K562 (cell line): ENCODE measurements at regions not wholly inside any gene's neighbourhood (a gene's known extent, or its start where the extent isn't known, plus 50 kb on each side); places are given as distances from the start of the nearest gene placed in this dataset.

Experiments used
- ATAC-seq: fragments of 200-7000 bp; cut with Tn5 transposase; 3 replicates; pipeline ENCODE4 v1.9.1; 2020; ENCODE audit warnings: moderate library complexity
- BruUV-seq: library from RNA; stranded (reverse); fragments of 400-500 nt; replicated peaks from 2 replicates; lab custom pipeline; 2021; lab: Mats Ljungman, UMichigan
- CTCF ChIA-PET: fragments of 300-600 bp; formaldehyde crosslinking; extraction: SDS; loops from one replicate; lab custom pipeline; 2021; ENCODE audit warnings: low intra/inter-chr PET ratio; lab: Yijun Ruan, JAX
- POLR2A ChIA-PET: fragments of 300-600, 350-650 bp; sonication (Branson Sonifier 250); formaldehyde crosslinking; extraction: SDS; loops from one replicate; lab custom pipeline; 2021; ENCODE audit warnings: antibody characterized with exemption, inconsistent platforms; lab: Yijun Ruan, JAX
- DNase-seq, 4 experiments: peaks; one replicate each; pipeline versions ENCODE4 v3.0.0 to v3.0.0-alpha.2; 2011 to 2018; ENCODE audit warnings: low spot score in 3 of 4, mixed read lengths in 3 of 4; ENCODE audit errors: extremely low read depth in 1 of 4
- FAIRE-seq: peaks from 2 replicates; lab custom pipeline; 2011; peaks lifted over from hg19 to GRCh38; lab: Jason Lieb, UNC
- H2AFZ ChIP-seq: 2 replicates; pipeline ENCODE4 v1.6.0; 2011; ENCODE audit warnings: low read depth, low read length, control low read depth, inconsistent platforms
- H3K27ac ChIP-seq: fragments of 200-600 bp; 3 replicates; pipeline ENCODE4 v1.8.0; 2011; ENCODE audit warnings: low read depth, mild to moderate bottlenecking, control low read depth, inconsistent platforms, low read length, moderate library complexity, mixed read lengths; ENCODE audit errors: extremely low read depth
- H3K27me3 ChIP-seq, 2 experiments: fragments of 300-600 bp in 1 of 2; 2 replicates in 1 of 2; 3 replicates in 1 of 2; pipeline versions ENCODE4 v1.6.0 to v1.8.0; 2011; ENCODE audit warnings: inconsistent platforms in 2 of 2, low read length in 2 of 2, mild to moderate bottlenecking in 1 of 2, mixed read lengths in 1 of 2, moderate library complexity in 1 of 2; ENCODE audit not compliant: control insufficient read depth in 2 of 2, insufficient read depth in 2 of 2
- H3K36me3 ChIP-seq: fragments of 300-600 bp; 3 replicates; pipeline ENCODE4 v1.8.0; 2011; ENCODE audit warnings: mild to moderate bottlenecking, low read length, inconsistent platforms; ENCODE audit not compliant: control insufficient read depth, insufficient read depth
- H3K4me1 ChIP-seq, 2 experiments: fragments of 200-600 bp in 1 of 2; replicated peaks in 1 of 2; 2 replicates in 1 of 2; 3 replicates in 1 of 2; pipeline versions ENCODE4 v1.5.1 to v1.8.0; 2011; ENCODE audit warnings: inconsistent platforms in 2 of 2, low read length in 2 of 2, mild to moderate bottlenecking in 1 of 2, mixed read lengths in 1 of 2, moderate library complexity in 1 of 2; ENCODE audit not compliant: control insufficient read depth in 2 of 2, insufficient read depth in 2 of 2
- H3K4me2 ChIP-seq: 2 replicates; pipeline ENCODE4 v1.6.1; 2011; ENCODE audit warnings: low read length, control low read depth, inconsistent platforms, mixed read lengths; ENCODE audit not compliant: insufficient read depth
- H3K4me3 ChIP-seq: fragments of 200-600 bp; sonication (generic), shearing (Covaris generic); 2 replicates; pipeline ENCODE4 v1.5.1; 2016; ENCODE audit warnings: control low read depth, inconsistent platforms
- H3K79me2 ChIP-seq: fragments of 200-600 bp; 3 replicates; pipeline ENCODE4 v1.8.0; 2011; ENCODE audit warnings: low read length, inconsistent platforms; ENCODE audit not compliant: control insufficient read depth, insufficient read depth
- H3K9ac ChIP-seq, 2 experiments: 2 replicates each; pipeline versions ENCODE4 v1.6.0 to v1.6.1; 2011; ENCODE audit warnings: low read depth in 2 of 2, low read length in 2 of 2, control low read depth in 1 of 2, inconsistent platforms in 1 of 2, mild to moderate bottlenecking in 1 of 2, mixed read lengths in 1 of 2; ENCODE audit not compliant: insufficient read depth in 1 of 2
- H3K9me1 ChIP-seq: one replicate; pipeline ENCODE4 v1.6.0; 2011; ENCODE audit warnings: inconsistent platforms, mild to moderate bottlenecking, low read length, moderate library complexity; ENCODE audit not compliant: control insufficient read depth, insufficient read depth
- H3K9me3 ChIP-seq: replicated peaks from 2 replicates; pipeline ENCODE4 v1.5.1; 2011; ENCODE audit warnings: low read depth, low read length, inconsistent platforms; ENCODE audit not compliant: control insufficient read depth, insufficient read depth
- H4K20me1 ChIP-seq: replicated peaks from 2 replicates; pipeline ENCODE4 v1.6.1; 2011; ENCODE audit warnings: low read length, inconsistent platforms, mixed read lengths; ENCODE audit not compliant: control insufficient read depth, insufficient read depth
- ETS1 ChIP-seq: conservative IDR thresholded peaks from 2 replicates; pipeline ENCODE4 v1.6.1; 2011; ENCODE audit warnings: low read depth, mild to moderate bottlenecking, low read length; ENCODE audit not compliant: control insufficient read depth
- HLTF ChIP-seq: fragments of 450-650 bp; IDR thresholded peaks from 2 replicates; pipeline ENCODE4 v1.6.1; 2016
- NFYB ChIP-seq: IDR thresholded peaks from 2 replicates; pipeline ENCODE4 v1.6.1; 2011; ENCODE audit warnings: mild to moderate bottlenecking, moderate library complexity; ENCODE audit not compliant: insufficient read length; ENCODE audit errors: extremely low read depth
- PHB2 ChIP-seq: fragments of 450-650 bp; IDR thresholded peaks from 2 replicates; pipeline ENCODE4 v1.6.1; 2017; ENCODE audit warnings: low read depth
- PPARD ChIP-seq: fragments of 250-450 bp; sonication (Bioruptor Pico); IDR thresholded peaks from 2 replicates; pipeline ENCODE4 v1.8.0; 2022; ENCODE audit warnings: inconsistent platforms, mild to moderate bottlenecking, moderate library complexity
- THRAP3 ChIP-seq: fragments of 450-650 bp; IDR thresholded peaks from 2 replicates; pipeline ENCODE4 v1.6.1; 2016; ENCODE audit warnings: mild to moderate bottlenecking, inconsistent platforms, borderline replicate concordance
- ZC3H11A ChIP-seq: IDR thresholded peaks from 2 replicates; pipeline ENCODE4 v1.6.1; 2012; ENCODE audit warnings: low read depth, low read length, improper control_type of control experiment
- ZC3H4 ChIP-seq: sonication (generic); formaldehyde crosslinking; IDR thresholded peaks from 2 replicates; pipeline ENCODE4 v1.9.0; 2021; ENCODE audit warnings: missing genetic modification reagents, borderline replicate concordance
- WGBS: fragments of 100-300 bp; shearing (Covaris generic); methylation state at CpG from one replicate; pipeline ENCODE4 v1.1.6; 2016; ENCODE audit warnings: low coverage, mixed read lengths; ENCODE audit not compliant: insufficient coverage; ENCODE audit errors: missing lambda C conversion rate; 5-methylcytosine and 5-hydroxymethylcytosine counted together
- in situ Hi-C: fragments of 300-500 bp; cut with MboI; formaldehyde crosslinking; loops from 4 replicates; pipeline ENCODE4 v1.15.0; 2018; ENCODE audit warnings: inconsistent platforms, mixed read lengths
- intact Hi-C: fragments of 100-400 bp; cut with micrococcal nuclease; formaldehyde crosslinking; loops from 2 replicates; pipeline ENCODE4 v1.14.2; 2022

- no peak for TF ChIP-seq THRAP3
- TF ChIP-seq PHB2, result no peak
- TF ChIP-seq ETS1, result no peak
- no peak for TF ChIP-seq HLTF
- no peak for TF ChIP-seq ZC3H11A
- TF ChIP-seq ZC3H4 (CRISPR knock-in tag), result no peak
- no peak for TF ChIP-seq NFYB
- no peak for TF ChIP-seq PPARD (CRISPR knock-in tag)
- H3K4me1 ChIP-seq, result no peaks in the 10 kb centered on the region
- BruUV-seq, result no TSS peak
- peaks cover 0 to 14% of the 10 kb centered on the region in 2 experiments; a peak in 1 of 5 replicates for H3K27me3 ChIP-seq
- no peak for ATAC-seq
- POLR2A ChIA-PET, result no interaction called here
- no peak overlapping the region for H3K9ac ChIP-seq
- DNase-seq, result no peak
- in situ Hi-C loops, result no loop called here
- H2AFZ ChIP-seq, result no peak overlapping the region
- no peaks in the 10 kb centered on the region for H3K9me3 ChIP-seq
- no peak overlapping the region for H3K4me3 ChIP-seq
- H3K79me2 ChIP-seq, result no peaks in the 10 kb centered on the region
- H3K9me1 ChIP-seq, result no peaks in the 10 kb centered on the region
- H3K4me2 ChIP-seq, result no peak overlapping the region
- FAIRE-seq, result no peak
- no peaks in the 10 kb centered on the region for H3K36me3 ChIP-seq
- intact Hi-C loops, result no loop called here
- H3K27ac ChIP-seq, result no peak overlapping the region
- CTCF ChIA-PET, result no interaction called here
- no peaks in the 10 kb centered on the region for H4K20me1 ChIP-seq
- WGBS, result 4% methylated on average over 5 of the region's 11 CpGs
Measured at GRCh38 chr13:111856571-111856970, 210.4 kb upstream of the SOX1 start.
